ENCODE measurements at regions not wholly inside any gene's neighbourhood (a gene's known extent, or its start where the extent isn't known, plus 50 kb on each side); places are given as distances from the start of the nearest gene placed in this dataset.
"Not testable (repeated sequence)": the region's sequence is repeated elsewhere in the genome, so short reads cannot be mapped to it uniquely, and the experiment has no call there.

DNA sequence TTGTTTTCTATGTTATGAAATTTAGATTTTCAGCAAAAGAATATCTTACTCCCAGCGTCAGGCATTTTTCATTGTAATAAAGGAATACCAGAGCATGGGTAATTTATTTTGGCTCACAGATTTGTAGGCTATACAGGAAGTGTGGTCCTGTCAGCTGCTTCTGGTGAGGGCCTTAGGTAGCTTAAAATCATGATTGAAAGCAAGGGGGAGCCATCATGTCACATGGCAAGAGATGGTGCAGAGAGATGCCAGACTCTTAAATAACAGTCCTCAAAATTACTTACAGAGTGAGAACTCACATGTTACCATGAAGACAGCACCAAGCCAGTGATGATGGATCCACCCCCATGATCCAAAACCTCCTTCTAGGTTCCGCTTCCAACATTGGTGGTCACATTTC lies 825.0 kb upstream of the CHORDC1 start:
- no peak for DNase-seq (ENCODE audit: low read depth in 2 of 2)

- no peak for DNase-seq (ENCODE audit: low read depth in 2 of 2)
These were observed 823.4 kb upstream of the CHORDC1 start for GRCh38 chr11:91046261-91046660.

DNA sequence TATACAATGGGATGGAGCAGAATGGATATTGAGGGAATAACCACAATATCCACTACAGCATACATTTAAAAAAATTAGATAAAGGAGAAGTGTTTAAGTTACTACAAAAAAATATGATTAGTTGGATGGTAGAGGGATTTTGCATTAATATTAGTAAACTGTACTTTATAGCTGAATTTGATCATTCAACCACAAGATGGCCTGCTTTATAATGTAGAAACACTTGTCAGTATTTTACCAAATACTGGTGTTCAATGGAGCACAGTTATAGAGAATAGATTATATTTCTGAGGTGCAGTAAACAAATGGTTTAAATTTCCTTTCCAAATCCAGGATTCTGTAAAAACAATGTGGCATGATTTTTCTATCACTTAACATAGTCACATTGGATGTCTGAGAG lies 818.8 kb upstream of the CHORDC1 start:
- DNase-seq (ENCODE audit: low read depth in 2 of 2): peak in 1 of 2 experiments; percentile 5

DNA sequence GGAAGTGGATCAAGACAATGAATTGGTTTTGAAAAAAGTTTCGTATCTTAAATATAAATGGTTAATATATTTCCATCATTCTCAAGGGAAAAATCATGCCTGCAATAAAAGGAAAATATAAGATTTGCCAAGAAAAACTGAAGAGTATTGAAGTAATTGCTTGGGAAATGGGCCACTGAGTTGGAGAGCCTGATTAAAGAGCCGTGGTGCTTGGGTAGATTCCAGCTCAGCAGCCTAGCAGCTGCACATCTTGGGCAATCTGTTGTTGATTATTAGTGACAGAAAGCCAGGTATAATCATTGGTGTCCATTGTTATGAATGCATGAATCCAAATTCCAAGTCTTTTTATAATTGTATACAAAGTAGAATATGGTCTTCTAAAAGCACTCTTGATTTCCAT lies 800.9 kb upstream of the CHORDC1 start:
- no peak for DNase-seq (ENCODE audit: low read depth in 2 of 2)

DNA sequence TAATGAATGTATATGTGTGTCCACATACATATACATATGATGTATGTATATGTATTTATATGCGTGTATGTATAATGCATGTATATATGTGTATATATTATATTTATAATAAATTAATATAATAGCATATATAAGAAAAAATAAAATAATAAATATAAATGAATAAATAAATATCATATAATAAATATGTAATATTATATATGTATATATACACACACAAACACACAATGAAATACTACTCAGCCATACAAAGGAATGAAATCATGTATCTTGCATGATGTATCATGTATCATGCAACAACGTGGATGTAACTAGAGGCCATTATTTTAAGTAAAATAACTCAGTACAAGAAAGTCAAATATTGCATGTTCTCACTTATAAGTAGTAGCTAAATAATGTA lies 788.7 kb upstream of the CHORDC1 start:
- no peak for DNase-seq (ENCODE audit: low read depth in 2 of 2)

GRCh38 chr11:91005458-91005857 lies 782.6 kb upstream of the CHORDC1 start:
- DNase-seq (ENCODE audit: low read depth in 2 of 2): no peak

GRCh38 chr11:90997241-90997640 lies 774.4 kb upstream of the CHORDC1 start:
- DNase-seq (ENCODE audit: low read depth in 2 of 2): no peak

GRCh38 chr11:90972159-90972558 lies 749.3 kb upstream of the CHORDC1 start:
- DNase-seq (ENCODE audit: low read depth in 2 of 2): not testable (repeated sequence)

DNA sequence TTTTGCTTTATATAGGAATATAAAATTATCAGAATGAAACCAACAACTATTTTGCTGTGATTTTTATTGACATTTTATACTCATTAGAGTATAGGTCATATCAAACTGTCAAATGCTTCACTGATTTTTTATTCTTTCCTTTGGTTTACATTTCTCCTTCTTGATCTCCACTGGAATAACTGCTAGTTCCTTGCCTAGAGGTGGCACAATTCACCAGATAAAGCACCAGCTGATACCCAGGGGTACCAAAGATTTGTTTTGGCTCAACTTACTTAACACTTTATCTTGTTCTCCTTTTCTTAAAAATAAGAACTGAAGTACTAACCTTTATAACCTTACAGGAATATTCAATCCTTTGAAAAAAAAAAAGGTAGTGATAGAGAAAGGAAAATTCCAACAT lies 725.1 kb upstream of the CHORDC1 start:
- DNase-seq (ENCODE audit: low read depth in 2 of 2): no peak

- no peak for DNase-seq (ENCODE audit: low read depth in 2 of 2)
These were observed 707.4 kb upstream of the CHORDC1 start for GRCh38 chr11:90930252-90930651.

DNA sequence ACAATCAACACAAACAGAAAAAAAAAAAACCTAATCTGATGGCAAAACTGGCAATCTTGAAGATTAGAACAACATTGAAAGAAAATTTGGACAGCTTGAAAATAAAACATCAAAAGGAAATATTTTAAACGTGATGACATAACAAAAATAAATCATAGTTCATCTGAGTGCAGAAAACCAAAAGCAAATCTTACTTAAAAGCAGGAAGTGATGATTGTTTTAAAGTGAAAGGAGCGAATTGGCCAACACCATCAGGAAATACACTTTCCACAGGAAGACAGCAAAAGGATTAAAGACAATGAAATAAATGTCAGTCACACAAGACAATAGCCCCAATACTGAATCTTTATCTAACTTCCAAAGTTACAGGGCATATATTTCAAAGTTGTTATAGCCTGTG lies 696.5 kb upstream of the CHORDC1 start:
- no peak for DNase-seq (ENCODE audit: low read depth in 2 of 2)

DNA sequence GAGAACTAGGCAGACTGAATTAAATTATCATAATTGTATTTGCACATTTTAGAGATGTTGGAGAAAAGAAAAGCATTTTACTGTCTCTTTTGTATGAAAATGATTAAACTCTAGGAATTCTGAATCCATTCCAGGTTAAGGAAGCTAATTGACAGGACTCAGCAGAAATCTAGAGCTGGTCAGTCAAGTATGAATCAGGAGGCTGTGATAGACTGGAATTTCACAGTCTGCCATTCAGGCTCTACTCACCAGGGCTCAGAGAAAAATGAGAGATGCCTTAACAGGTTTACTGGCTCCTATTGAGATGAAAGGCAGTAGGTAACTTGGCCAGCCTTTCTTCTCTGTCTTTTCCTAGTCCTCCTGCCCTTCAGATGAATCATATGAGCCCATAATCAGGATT lies 693.9 kb upstream of the CHORDC1 start:
- DNase-seq (ENCODE audit: low read depth in 2 of 2): no peak

DNA sequence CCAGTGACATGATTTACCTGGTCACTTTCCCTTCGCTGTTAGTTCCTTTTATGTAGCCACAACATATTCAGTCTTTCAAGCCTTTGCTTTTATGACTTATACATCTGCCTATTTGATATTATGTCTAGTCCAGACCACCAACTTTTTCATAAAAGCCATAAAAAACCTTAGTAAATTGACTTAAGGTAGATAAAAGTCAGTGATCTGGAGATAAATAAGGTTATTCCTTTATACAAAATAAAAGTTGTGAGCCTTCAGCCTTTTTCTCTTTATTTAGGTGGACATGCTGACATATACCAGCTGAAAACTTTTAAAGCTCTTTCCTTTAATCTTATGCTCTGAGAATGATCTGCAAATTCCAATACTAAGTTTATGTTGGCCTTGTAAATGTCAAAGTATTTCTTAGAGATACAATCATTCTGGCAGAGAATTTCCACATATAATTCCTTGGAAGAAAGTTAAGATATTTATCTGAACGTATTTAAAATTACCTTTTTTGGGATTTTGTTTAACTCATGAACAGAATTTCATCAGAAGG lies 690.4 kb upstream of the CHORDC1 start:
- no peak for DNase-seq (ENCODE audit: low read depth in 2 of 2)

- no peak for DNase-seq (ENCODE audit: low read depth in 2 of 2)
These were observed 689.8 kb upstream of the CHORDC1 start for GRCh38 chr11:90912631-90913030.

GRCh38 chr11:90911192-90911591 lies 688.3 kb upstream of the CHORDC1 start:
- DNase-seq (ENCODE audit: low read depth in 2 of 2): no peak

GRCh38 chr11:90908074-90908473 lies 685.2 kb upstream of the CHORDC1 start:
- DNase-seq (ENCODE audit: low read depth in 2 of 2): no peak

DNA sequence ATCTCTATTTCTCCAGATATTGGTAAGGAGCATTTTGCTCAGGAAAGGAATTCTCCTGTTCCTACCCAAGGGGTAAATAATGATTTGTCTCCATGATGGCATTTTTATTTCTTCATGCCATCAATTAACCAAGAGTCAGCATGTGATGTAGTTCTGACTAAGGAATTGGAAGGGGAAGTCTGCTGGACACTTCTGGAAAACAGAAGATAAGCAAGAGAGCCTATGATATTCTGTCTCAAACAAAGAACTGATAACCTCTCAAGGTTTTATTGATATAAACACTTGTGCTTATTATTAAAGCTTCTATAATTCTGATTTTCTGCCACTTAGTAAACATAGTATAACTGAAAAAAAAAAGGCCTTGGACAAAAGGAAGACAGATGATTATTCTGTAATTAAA lies 673.0 kb upstream of the CHORDC1 start:
- DNase-seq (ENCODE audit: low read depth in 2 of 2): no peak

DNA sequence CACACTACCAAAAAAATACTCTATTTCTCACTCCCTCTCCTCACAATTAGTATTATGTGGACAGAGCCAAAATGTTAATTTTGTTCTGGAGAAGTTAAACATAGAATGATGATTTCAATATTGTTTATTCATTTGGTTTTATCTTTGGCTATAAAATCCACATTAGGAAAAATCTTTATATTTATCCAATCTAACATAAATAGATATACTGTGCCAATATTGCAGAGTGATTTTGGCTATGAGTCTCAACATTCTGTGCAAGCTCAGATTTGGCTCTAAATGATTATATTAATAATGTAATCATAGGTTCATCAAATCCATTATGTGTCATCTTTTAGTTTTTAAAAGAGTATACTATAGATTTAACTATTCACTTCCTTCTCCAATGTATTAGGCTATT lies 667.5 kb upstream of the CHORDC1 start:
- no peak for DNase-seq (ENCODE audit: low read depth in 2 of 2)

GRCh38 chr11:90884181-90884580 lies 661.3 kb upstream of the CHORDC1 start:
- no peak for DNase-seq (ENCODE audit: low read depth in 2 of 2)

GRCh38 chr11:90874986-90875385 lies 652.1 kb upstream of the CHORDC1 start:
- DNase-seq (ENCODE audit: low read depth in 2 of 2): no peak

GRCh38 chr11:90874281-90874680 lies 651.4 kb upstream of the CHORDC1 start:
- DNase-seq (ENCODE audit: low read depth in 2 of 2): no peak

- no peak for DNase-seq (ENCODE audit: low read depth in 2 of 2)
These were observed 644.6 kb upstream of the CHORDC1 start for GRCh38 chr11:90867416-90867815.

DNA sequence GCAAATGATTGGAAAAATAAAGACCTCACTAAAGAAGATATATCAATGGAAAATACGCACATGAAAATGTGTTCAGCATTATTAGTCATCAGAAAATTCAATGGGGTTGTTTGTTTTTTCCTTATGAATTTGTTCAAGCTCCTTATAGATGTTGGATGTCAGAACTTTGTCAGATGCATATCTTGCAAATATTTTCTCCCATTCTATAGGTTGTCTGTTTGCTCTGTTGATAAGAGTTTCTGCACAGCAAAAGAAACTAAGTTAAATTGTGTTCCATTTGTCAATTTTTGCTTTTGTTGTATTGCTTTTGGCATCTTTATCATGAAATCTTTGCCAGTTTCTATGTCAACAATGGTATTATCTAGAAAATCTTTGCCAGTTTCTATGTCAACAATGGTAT lies 633.9 kb upstream of the CHORDC1 start:
- DNase-seq (ENCODE audit: low read depth in 2 of 2): no peak

DNA sequence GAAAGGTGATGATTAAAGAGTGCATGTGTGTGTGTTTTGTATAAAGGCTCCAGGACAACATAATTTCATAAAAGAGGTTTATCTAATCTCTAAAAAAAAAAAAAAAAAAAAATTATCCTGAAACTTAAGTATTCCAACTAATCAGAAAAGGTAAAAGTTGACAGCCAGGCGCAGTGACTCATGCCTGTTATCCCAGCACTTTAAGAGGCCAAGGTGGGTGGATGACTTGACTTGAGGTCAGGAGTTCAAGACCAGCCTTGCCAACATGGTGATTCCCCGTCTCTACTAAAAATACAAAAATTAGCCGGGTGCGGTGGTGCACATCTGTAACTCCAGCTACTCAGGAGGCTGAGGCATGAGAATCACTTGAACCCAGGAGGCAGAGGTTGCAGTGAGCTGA lies 632.7 kb upstream of the CHORDC1 start:
- no peak for DNase-seq (ENCODE audit: low read depth in 2 of 2)

DNA sequence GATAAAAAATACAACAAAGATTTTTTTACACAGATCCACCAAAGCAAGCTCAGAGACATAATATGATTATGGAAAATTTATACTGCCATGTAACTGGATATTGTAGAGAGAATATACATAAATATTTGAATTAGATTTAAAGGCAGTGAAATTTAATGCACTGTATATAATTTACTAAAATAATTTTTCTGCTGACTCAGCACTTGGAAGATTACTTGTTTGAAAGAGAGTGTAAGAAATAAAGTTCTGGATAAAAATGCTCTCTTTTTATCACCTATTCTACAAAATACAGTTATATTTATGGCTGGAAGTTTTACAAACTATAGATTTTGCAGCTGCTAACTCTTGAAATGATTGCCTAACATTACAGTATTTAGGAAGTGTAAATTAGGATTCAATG lies 628.3 kb upstream of the CHORDC1 start:
- DNase-seq (ENCODE audit: low read depth in 2 of 2): no peak

Measured in fibroblast of skin of left quadriceps (primary cell).